ENCODE measurements at regions not wholly inside any gene's neighbourhood (a gene's known extent, or its start where the extent isn't known, plus 50 kb on each side); places are given as distances from the start of the nearest gene placed in this dataset.

GRCh38 chr6:6405997-6406714, 85.7 kb upstream of the F13A1 start:
- TF ChIP-seq, protein P1, sequence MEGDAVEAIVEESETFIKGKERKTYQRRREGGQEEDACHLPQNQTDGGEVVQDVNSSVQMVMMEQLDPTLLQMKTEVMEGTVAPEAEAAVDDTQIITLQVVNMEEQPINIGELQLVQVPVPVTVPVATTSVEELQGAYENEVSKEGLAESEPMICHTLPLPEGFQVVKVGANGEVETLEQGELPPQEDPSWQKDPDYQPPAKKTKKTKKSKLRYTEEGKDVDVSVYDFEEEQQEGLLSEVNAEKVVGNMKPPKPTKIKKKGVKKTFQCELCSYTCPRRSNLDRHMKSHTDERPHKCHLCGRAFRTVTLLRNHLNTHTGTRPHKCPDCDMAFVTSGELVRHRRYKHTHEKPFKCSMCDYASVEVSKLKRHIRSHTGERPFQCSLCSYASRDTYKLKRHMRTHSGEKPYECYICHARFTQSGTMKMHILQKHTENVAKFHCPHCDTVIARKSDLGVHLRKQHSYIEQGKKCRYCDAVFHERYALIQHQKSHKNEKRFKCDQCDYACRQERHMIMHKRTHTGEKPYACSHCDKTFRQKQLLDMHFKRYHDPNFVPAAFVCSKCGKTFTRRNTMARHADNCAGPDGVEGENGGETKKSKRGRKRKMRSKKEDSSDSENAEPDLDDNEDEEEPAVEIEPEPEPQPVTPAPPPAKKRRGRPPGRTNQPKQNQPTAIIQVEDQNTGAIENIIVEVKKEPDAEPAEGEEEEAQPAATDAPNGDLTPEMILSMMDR (IDR thresholded peaks at IDR 0.05): no peak
- no peak for TF ChIP-seq ZFX (IDR thresholded peaks at IDR 0.05; ENCODE audit: borderline replicate concordance)

Data from 22Rv1 (cell line).